PC-3 (cell line): ENCODE measurements at regions not wholly inside any gene's neighbourhood (a gene's known extent, or its start where the extent isn't known, plus 50 kb on each side); places are given as distances from the start of the nearest gene placed in this dataset.

Experiments used
- ATAC-seq: fragments of 200-7000 bp; cut with Tn5 transposase; 2 replicates; pipeline ENCODE4 v1.9.1; 2020; ENCODE audit warnings: mild to moderate bottlenecking, moderate library complexity
- BruUV-seq: library from RNA; stranded (reverse); fragments of 400-500 nt; replicated peaks from 2 replicates; lab custom pipeline; 2021; lab: Mats Ljungman, UMichigan
- CTCF ChIA-PET: fragments of 300-600 bp; sonication (Branson Sonifier 250); formaldehyde crosslinking; loops from one replicate; lab custom pipeline; 2022; ENCODE audit warnings: antibody characterized with exemption; lab: Charles Lee
- POLR2A ChIA-PET: fragments of 300-600 bp; sonication (Branson Sonifier 250); formaldehyde crosslinking; loops from one replicate; lab custom pipeline; 2022; ENCODE audit warnings: antibody characterized with exemption; ENCODE audit not compliant: unreplicated experiment; lab: Charles Lee
- DNase-seq: peaks from one replicate; pipeline ENCODE4 v3.0.0-alpha.2; 2015
- H2AFZ ChIP-seq: fragments of 300-600 bp; sonication (generic); 2 replicates; pipeline ENCODE4 v1.6.0; 2016; ENCODE audit warnings: antibody characterized with exemption, low read length
- H3F3A ChIP-seq: fragments of 300-600 bp; sonication (generic); one replicate; pipeline ENCODE4 v1.6.0; 2017; ENCODE audit warnings: antibody characterized with exemption, low read length, control low read depth, mild to moderate bottlenecking; ENCODE audit not compliant: unreplicated experiment
- H3K27ac ChIP-seq: fragments of 300-600 bp; sonication (generic); 2 replicates; pipeline ENCODE4 v1.5.1; 2016; ENCODE audit warnings: mild to moderate bottlenecking, low read length
- H3K27me3 ChIP-seq: fragments of 300-600 bp; sonication (generic); 2 replicates; pipeline ENCODE4 v1.6.1; 2016; ENCODE audit warnings: low read length, mixed read lengths
- H3K36me3 ChIP-seq: fragments of 300-600 bp; sonication (generic); 2 replicates; pipeline ENCODE4 v1.6.1; 2016; ENCODE audit warnings: low read depth, mixed run types, low read length, mixed read lengths
- H3K4me1 ChIP-seq: fragments of 300-600 bp; sonication (generic); 2 replicates; pipeline ENCODE4 v1.5.1; 2016; ENCODE audit warnings: low read length; ENCODE audit not compliant: insufficient read depth
- H3K4me2 ChIP-seq: fragments of 300-600 bp; sonication (generic); 2 replicates; pipeline ENCODE4 v1.6.0; 2016; ENCODE audit warnings: low read length
- H3K4me3 ChIP-seq: fragments of 300-600 bp; sonication (generic); 2 replicates; pipeline ENCODE4 v1.5.1; 2016; ENCODE audit warnings: mild to moderate bottlenecking, low read length, mixed read lengths
- H3K79me2 ChIP-seq: fragments of 300-600 bp; sonication (generic); 2 replicates; pipeline ENCODE4 v1.6.1; 2017; ENCODE audit warnings: low read length, mixed read lengths
- H3K9ac ChIP-seq: fragments of 300-600 bp; sonication (generic); 2 replicates; pipeline ENCODE4 v1.6.0; 2016; ENCODE audit warnings: mild to moderate bottlenecking, low read length
- H3K9me2 ChIP-seq: fragments of 300-600 bp; sonication (generic); replicated peaks from 2 replicates; pipeline ENCODE4 v1.6.1; 2016; ENCODE audit warnings: mixed run types, low read length, mixed read lengths
- H3K9me3 ChIP-seq: fragments of 300-600 bp; sonication (generic); 2 replicates; pipeline ENCODE4 v1.6.1; 2016; ENCODE audit warnings: low read length, mixed read lengths
- H4K20me1 ChIP-seq: fragments of 300-600 bp; sonication (generic); 2 replicates; pipeline ENCODE4 v1.6.1; 2016; ENCODE audit warnings: low read length, mixed read lengths
- EZH2 ChIP-seq: fragments of 300-600 bp; sonication (generic); IDR thresholded peaks from one replicate; pipeline ENCODE4 v1.6.1; 2017; ENCODE audit warnings: antibody characterized with exemption, mild to moderate bottlenecking, low read length; ENCODE audit not compliant: unreplicated experiment
- EZH2phosphoT487 ChIP-seq: fragments of 300-600 bp; sonication (generic); IDR thresholded peaks from 2 replicates; pipeline ENCODE4 v1.6.1; 2018; ENCODE audit warnings: mild to moderate bottlenecking, antibody characterized with exemption, low read length, borderline replicate concordance
- intact Hi-C: fragments of 100-400 bp; cut with micrococcal nuclease; formaldehyde crosslinking; loops from 2 replicates; pipeline ENCODE4 v1.9.0; 2023
- TF ChIP-seq, protein P1 (sequence below): fragments of 300-600 bp; sonication (generic); conservative IDR thresholded peaks from 2 replicates; pipeline ENCODE4 v1.5.1; 2017; ENCODE audit warnings: antibody characterized with exemption, low read depth, mild to moderate bottlenecking, low read length

DNA sequence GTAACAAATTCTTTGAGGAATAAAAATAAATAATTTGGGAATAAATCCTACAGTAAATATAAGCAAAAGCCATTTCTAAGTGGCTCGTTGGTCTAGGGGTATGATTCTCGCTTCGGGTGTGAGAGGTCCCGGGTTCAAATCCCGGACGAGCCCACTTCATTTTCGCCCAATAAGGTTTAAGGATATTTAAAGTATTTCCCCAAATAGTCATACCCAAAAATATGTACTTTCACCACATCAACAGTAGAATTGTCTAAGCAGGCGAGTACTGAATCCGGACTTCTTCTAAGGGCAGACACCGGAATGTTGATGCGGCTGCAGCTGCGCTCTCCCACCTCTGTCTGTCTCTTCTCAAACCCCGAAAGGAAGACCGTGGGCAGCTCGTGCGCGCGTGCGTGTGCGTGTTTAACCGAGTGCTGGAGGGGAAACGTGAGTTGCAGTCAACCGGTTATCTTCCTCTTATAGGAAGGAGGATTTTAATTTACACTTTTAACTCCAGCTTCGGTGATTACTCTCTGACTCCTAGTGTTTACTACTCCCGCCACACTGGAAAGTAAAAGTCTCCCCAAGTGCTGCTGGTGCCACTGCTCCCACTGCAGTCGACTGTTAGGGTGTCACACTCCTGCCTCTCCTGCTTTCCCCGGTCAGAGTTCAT, 155.7 kb upstream of the PRSS16 start:
- Histone ChIP-seq H3K36me3 (no peaks in the 10 kb centered on the region), H3K4me2 (peak overlapping the region; percentile 85), H4K20me1 (no peaks in the 10 kb centered on the region), H3K4me3 (peak overlapping the region; percentile 69), H3K9me3 (no peaks in the 10 kb centered on the region), H3K79me2 (no peaks in the 10 kb centered on the region), H2AFZ (peak overlapping the region; percentile 73), H3F3A (no peaks in the 10 kb centered on the region), H3K9ac (peak overlapping the region; percentile 9; the same call in 1 of the 2 replicates), H3K27me3 (0 out of 2 replicates have a peak, but pooled peaks cover 5% of the 10 kb centered on the region), H3K4me1 (no peaks in the 10 kb centered on the region), H3K9me2 (no peaks in the 10 kb centered on the region), H3K27ac (no peak overlapping the region)
- ChIA-PET CTCF (no interaction called here), POLR2A (no interaction called here)
- ATAC-seq (peak; percentile 98), DNase-seq (peak; percentile 81)
- BruUV-seq: no TSS peak
- intact Hi-C loops: no loop called here
- TF ChIP-seq EZH2 (no peak), EZH2phosphoT487 (no peak)
- TF ChIP-seq, protein P1, sequence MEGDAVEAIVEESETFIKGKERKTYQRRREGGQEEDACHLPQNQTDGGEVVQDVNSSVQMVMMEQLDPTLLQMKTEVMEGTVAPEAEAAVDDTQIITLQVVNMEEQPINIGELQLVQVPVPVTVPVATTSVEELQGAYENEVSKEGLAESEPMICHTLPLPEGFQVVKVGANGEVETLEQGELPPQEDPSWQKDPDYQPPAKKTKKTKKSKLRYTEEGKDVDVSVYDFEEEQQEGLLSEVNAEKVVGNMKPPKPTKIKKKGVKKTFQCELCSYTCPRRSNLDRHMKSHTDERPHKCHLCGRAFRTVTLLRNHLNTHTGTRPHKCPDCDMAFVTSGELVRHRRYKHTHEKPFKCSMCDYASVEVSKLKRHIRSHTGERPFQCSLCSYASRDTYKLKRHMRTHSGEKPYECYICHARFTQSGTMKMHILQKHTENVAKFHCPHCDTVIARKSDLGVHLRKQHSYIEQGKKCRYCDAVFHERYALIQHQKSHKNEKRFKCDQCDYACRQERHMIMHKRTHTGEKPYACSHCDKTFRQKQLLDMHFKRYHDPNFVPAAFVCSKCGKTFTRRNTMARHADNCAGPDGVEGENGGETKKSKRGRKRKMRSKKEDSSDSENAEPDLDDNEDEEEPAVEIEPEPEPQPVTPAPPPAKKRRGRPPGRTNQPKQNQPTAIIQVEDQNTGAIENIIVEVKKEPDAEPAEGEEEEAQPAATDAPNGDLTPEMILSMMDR: no peak

DNA sequence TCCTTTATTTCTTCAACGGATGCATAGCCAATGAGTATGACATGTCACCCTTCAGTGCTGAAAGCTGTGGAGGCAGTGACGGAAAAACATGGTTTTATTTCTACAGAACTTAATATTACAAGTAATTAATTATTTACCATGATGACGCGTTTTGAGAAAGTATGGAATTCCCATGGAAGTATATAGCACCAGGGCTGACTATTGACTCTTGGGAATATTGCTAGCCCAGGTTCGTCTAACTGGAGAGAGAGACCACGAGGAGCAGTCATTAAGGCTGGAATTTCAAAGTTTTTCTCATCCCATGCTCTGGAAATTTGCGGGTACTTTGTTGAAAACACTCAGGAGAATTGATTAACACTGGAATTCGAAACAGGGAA, 155.2 kb upstream of the PRSS16 start:
- Histone ChIP-seq H3K9ac (peak overlapping the region; percentile 9; the same call in 1 of the 2 replicates), H3K4me3 (peak overlapping the region; percentile 69), H3F3A (no peaks in the 10 kb centered on the region), H3K9me2 (no peaks in the 10 kb centered on the region), H3K27ac (no peak overlapping the region), H3K27me3 (0 out of 2 replicates have a peak, but pooled peaks cover under 1% of the 10 kb centered on the region), H4K20me1 (no peaks in the 10 kb centered on the region), H3K4me2 (peak overlapping the region; percentile 85), H2AFZ (peak overlapping the region; percentile 73), H3K9me3 (no peaks in the 10 kb centered on the region), H3K4me1 (no peaks in the 10 kb centered on the region), H3K79me2 (no peaks in the 10 kb centered on the region), H3K36me3 (no peaks in the 10 kb centered on the region)
- no TSS peak for BruUV-seq
- peak; percentile 10; the same call in 1 of the 2 replicates for ATAC-seq
- CTCF ChIA-PET: no interaction called here
- POLR2A ChIA-PET: no interaction called here
- TF ChIP-seq EZH2 (no peak), EZH2phosphoT487 (no peak)
- TF ChIP-seq, protein P1: no peak
- DNase-seq: no peak
- intact Hi-C loops: no loop called here

DNA sequence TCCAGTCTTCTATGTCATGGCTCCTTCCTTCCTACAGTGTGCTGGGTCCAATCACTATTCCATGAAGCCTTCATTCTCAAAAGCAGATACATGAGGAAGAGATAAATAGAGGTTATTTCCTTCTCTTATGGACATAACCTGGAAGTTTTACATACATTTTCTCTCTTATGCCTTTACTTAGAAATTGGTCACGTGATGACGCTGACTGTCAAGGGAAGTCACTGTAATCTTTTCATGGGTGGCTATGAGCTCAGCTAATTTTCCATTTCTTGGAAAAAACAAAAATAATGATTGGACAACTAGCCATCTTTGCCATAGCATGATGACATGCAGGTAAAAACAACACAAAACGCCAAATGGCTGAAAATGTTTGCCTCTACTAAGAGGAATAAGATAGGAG, 151.6 kb upstream of the PRSS16 start:
- Histone ChIP-seq H2AFZ (no peak overlapping the region), H3K27me3 (no peaks in the 10 kb centered on the region), H3K9me3 (no peaks in the 10 kb centered on the region), H3K27ac (no peak overlapping the region), H3K9me2 (no peaks in the 10 kb centered on the region), H3K4me3 (no peak overlapping the region), H4K20me1 (no peaks in the 10 kb centered on the region), H3K4me2 (no peak overlapping the region), H3K79me2 (no peaks in the 10 kb centered on the region), H3K9ac (no peak overlapping the region), H3F3A (no peaks in the 10 kb centered on the region), H3K4me1 (no peaks in the 10 kb centered on the region), H3K36me3 (no peaks in the 10 kb centered on the region)
- intact Hi-C loops: no loop called here
- TF ChIP-seq, protein P1: no peak
- TF ChIP-seq EZH2phosphoT487: no peak
- no peak for TF ChIP-seq EZH2
- no peak for ATAC-seq
- CTCF ChIA-PET: no interaction called here
- DNase-seq: no peak
- no TSS peak for BruUV-seq
- POLR2A ChIA-PET: no interaction called here
